ENCODE measurements at regions not wholly inside any gene's neighbourhood (a gene's known extent, or its start where the extent isn't known, plus 50 kb on each side); places are given as distances from the start of the nearest gene placed in this dataset.

GRCh38 chr4:28787947-28788346, 1927.3 kb downstream of the STIM2 start:
- Histone ChIP-seq H4K20me1 (replicated peaks; ENCODE audit: insufficient read depth) (no peaks in the 10 kb centered on the region), H3K4me2 (no peak overlapping the region), H3K27me3 (ENCODE audit: insufficient read depth) (no peaks in the 10 kb centered on the region), H3K36me3 (ENCODE audit: insufficient read depth) (no peaks in the 10 kb centered on the region), H3K4me3 (no peak overlapping the region), H3K79me2 (replicated peaks; ENCODE audit: insufficient read depth) (no peaks in the 10 kb centered on the region), H2AFZ (0 out of 2 replicates have a peak overlapping the region, but pooled peaks have one; percentile 21), H3F3A (replicated peaks; ENCODE audit: low read depth) (no peaks in the 10 kb centered on the region), H3K9me2 (ENCODE audit: insufficient read depth) (peaks cover 4% of the 10 kb centered on the region; the same call in 1 of the 2 replicates), H3K27ac (ENCODE audit: low read depth) (no peak overlapping the region), H3K4me1 (ENCODE audit: insufficient read depth) (no peaks in the 10 kb centered on the region)
- Mint-ChIP-seq H3K27me3 (ENCODE audit: insufficient read depth, low read depth, poor library complexity) (peaks cover 2% of the 10 kb centered on the region), H3K27ac (no peak overlapping the region), H3K4me1 (no peaks in the 10 kb centered on the region), H3K36me3 (ENCODE audit: low read depth) (no peaks in the 10 kb centered on the region), H3K9me3 (no peaks in the 10 kb centered on the region), H3K4me3 (no peak overlapping the region)
- ATAC-seq (no peak), DNase-seq (ENCODE audit: low spot score) (no peak)
- no peak for TF ChIP-seq POLR2AphosphoS5 (IDR thresholded peaks at IDR 0.05; ENCODE audit: low read depth)
- no peak for TF ChIP-seq ZNF114 (CRISPR knock-in tag; IDR thresholded peaks at IDR 0.05)
- no peak for TF ChIP-seq JUNB (IDR thresholded peaks at IDR 0.05; ENCODE audit: unreplicated experiment)
- TF ChIP-seq CTCF (conservative IDR thresholded peaks at IDR 0.05; ENCODE audit: low read depth in 2 of 2): no peak
- TF ChIP-seq NANOG (IDR thresholded peaks at IDR 0.05; ENCODE audit: borderline replicate concordance): no peak
- TF ChIP-seq ZNF462 (CRISPR knock-in tag; IDR thresholded peaks at IDR 0.05): no peak
- no peak for TF ChIP-seq STAT1 (IDR thresholded peaks at IDR 0.05; ENCODE audit: unreplicated experiment)
- TF ChIP-seq CREB1 (CRISPR knock-in tag; IDR thresholded peaks at IDR 0.05; ENCODE audit: low read depth): no peak
- TF ChIP-seq EZH2phosphoT487 (IDR thresholded peaks at IDR 0.05; ENCODE audit: unreplicated experiment): no peak
- TF ChIP-seq ETS1 (IDR thresholded peaks at IDR 0.05): no peak
- TF ChIP-seq EZH2 (IDR thresholded peaks at IDR 0.05; ENCODE audit: low read depth, unreplicated experiment): no peak
- TF ChIP-seq REST (IDR thresholded peaks at IDR 0.05; ENCODE audit: unreplicated experiment): no peak
- no peak for TF ChIP-seq ZNF331 (CRISPR knock-in tag; IDR thresholded peaks at IDR 0.05; ENCODE audit: low read depth)
